ENCODE measurements at regions not wholly inside any gene's neighbourhood (a gene's known extent, or its start where the extent isn't known, plus 50 kb on each side); places are given as distances from the start of the nearest gene placed in this dataset.

DNA sequence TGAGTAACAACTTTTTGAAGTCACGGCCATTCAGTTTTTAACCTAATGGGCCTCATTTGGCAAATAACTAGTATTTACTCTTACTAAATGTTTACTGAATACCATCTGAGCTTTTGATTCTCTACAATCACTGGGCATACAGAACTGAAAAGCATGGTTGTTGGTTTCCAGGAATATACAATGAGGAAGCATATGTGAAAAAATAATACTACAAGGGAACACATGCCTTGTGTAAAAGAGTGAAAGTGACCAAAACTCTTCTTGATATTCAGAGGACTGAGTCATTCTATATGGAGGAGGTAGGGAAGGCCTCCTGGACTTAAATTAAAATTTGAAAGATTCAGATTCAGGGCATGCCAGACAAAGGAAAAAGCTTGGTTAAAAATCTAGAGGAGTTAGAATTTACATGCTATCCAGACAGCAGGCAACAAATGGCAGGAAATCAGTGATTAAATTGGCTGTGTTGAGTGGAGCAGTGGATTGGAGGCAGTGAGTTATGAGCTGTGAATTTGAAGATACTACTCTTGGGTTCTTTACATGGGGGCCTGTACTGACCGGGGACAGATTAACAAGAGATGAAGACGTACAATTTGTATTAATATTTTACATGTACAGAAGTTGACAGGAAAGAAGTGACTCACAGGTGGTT, 53.6 kb upstream of the NRXN1 start:
- H3K4me2 ChIP-seq (ENCODE audit: low read depth, low read length, poor library complexity, severe bottlenecking), result no peak overlapping the region
- H2AFZ ChIP-seq (ENCODE audit: low read depth, low read length, severe bottlenecking), result no peak overlapping the region
- no peaks in the 10 kb centered on the region for H3K36me3 ChIP-seq (ENCODE audit: low read length)
- H3K9me3 ChIP-seq (ENCODE audit: insufficient read depth, low read length), result no peaks in the 10 kb centered on the region
- no peaks in the 10 kb centered on the region for H3K27me3 ChIP-seq (ENCODE audit: low read length)
- H3K9me2 ChIP-seq (replicated peaks; ENCODE audit: insufficient read depth, low read length), result no peaks in the 10 kb centered on the region
- no peak overlapping the region for H3K9ac ChIP-seq (ENCODE audit: low read length)
- H4K20me1 ChIP-seq (ENCODE audit: low read depth, low read length), result no peaks in the 10 kb centered on the region
- no peaks in the 10 kb centered on the region for H3F3A ChIP-seq (ENCODE audit: insufficient read depth)
- H3K79me2 ChIP-seq (ENCODE audit: insufficient read depth, low read length), result no peaks in the 10 kb centered on the region
- H3K27ac ChIP-seq (ENCODE audit: low read depth, low read length), result no peak overlapping the region
- TF ChIP-seq, protein P1, sequence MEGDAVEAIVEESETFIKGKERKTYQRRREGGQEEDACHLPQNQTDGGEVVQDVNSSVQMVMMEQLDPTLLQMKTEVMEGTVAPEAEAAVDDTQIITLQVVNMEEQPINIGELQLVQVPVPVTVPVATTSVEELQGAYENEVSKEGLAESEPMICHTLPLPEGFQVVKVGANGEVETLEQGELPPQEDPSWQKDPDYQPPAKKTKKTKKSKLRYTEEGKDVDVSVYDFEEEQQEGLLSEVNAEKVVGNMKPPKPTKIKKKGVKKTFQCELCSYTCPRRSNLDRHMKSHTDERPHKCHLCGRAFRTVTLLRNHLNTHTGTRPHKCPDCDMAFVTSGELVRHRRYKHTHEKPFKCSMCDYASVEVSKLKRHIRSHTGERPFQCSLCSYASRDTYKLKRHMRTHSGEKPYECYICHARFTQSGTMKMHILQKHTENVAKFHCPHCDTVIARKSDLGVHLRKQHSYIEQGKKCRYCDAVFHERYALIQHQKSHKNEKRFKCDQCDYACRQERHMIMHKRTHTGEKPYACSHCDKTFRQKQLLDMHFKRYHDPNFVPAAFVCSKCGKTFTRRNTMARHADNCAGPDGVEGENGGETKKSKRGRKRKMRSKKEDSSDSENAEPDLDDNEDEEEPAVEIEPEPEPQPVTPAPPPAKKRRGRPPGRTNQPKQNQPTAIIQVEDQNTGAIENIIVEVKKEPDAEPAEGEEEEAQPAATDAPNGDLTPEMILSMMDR (IDR thresholded peaks at IDR 0.05; ENCODE audit: insufficient read depth, low read length, poor library complexity, severe bottlenecking), result no peak
- TF ChIP-seq EZH2phosphoT487 (conservative IDR thresholded peaks at IDR 0.05; ENCODE audit: low read length), result no peak
- H3K4me3 ChIP-seq (ENCODE audit: insufficient read depth, low read length, poor library complexity, severe bottlenecking), result no peak overlapping the region

DNA sequence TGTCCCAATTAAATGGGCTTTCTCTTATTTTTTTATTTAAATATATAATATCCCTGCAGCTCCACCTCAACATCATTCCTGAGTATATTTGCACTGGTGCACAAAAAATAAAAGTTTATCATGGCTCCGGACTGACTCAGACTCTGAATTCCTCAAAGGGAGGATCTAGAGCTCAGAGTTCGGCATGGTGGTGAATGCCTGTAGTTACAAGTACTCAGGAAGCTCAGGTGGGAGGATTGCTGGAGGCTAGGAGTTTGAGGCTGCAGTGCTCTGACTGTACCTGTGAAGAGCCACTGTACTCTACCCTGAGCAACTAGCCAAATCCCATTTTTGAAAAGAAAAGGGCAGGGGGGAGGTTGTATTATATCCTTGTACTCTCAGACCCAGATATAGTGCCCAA, 52.8 kb upstream of the NRXN1 start:
- Histone ChIP-seq H3K4me2 (ENCODE audit: low read depth, low read length, poor library complexity, severe bottlenecking) (no peak overlapping the region), H3K9ac (ENCODE audit: low read length) (no peak overlapping the region), H3K4me3 (ENCODE audit: insufficient read depth, low read length, poor library complexity, severe bottlenecking) (no peak overlapping the region), H3K27ac (ENCODE audit: low read depth, low read length) (no peak overlapping the region), H3K79me2 (ENCODE audit: insufficient read depth, low read length) (no peaks in the 10 kb centered on the region), H3K9me3 (ENCODE audit: insufficient read depth, low read length) (no peaks in the 10 kb centered on the region), H3K27me3 (ENCODE audit: low read length) (no peaks in the 10 kb centered on the region), H4K20me1 (ENCODE audit: low read depth, low read length) (no peaks in the 10 kb centered on the region), H3F3A (ENCODE audit: insufficient read depth) (no peaks in the 10 kb centered on the region), H3K9me2 (replicated peaks; ENCODE audit: insufficient read depth, low read length) (no peaks in the 10 kb centered on the region), H2AFZ (ENCODE audit: low read depth, low read length, severe bottlenecking) (no peak overlapping the region), H3K36me3 (ENCODE audit: low read length) (no peaks in the 10 kb centered on the region)
- TF ChIP-seq, protein P1 (IDR thresholded peaks at IDR 0.05; ENCODE audit: insufficient read depth, low read length, poor library complexity, severe bottlenecking), result no peak
- no peak for TF ChIP-seq EZH2phosphoT487 (conservative IDR thresholded peaks at IDR 0.05; ENCODE audit: low read length)

Data from SU-DHL-6 (cell line).